Dedifferentiated amniotic fluid mesenchymal stem cell (primary cell): ENCODE measurements at regions not wholly inside any gene's neighbourhood (a gene's known extent, or its start where the extent isn't known, plus 50 kb on each side); places are given as distances from the start of the nearest gene placed in this dataset.
A peak's percentile ranks its signal among the peaks of the same experiment; 100 is the strongest.

Experiments
- DNase-seq: peaks from one replicate; pipeline ENCODE4 v3.0.0-alpha.2; 2016; ENCODE audit errors: extremely low spot score

DNA sequence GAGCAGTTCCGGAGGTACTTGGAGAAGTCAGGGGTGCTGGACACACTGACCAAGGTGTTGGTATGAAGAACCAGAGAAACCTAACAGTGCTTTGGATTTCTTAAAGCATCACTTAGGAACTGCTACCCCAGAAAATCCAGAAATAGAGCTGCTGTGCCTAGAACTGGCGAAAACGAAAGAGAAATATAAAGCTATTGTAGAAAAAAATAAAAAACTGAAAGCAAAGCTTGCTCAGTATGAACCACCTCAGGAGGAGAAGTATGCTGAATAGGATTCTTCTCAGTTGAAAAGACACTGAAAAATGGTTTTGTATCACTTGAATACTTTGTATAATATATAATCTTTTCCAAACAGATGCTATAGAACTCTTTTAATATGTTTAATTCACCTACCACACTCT lies 106.3 kb upstream of the PMFBP1 start:
- DNase-seq = no peak

DNA sequence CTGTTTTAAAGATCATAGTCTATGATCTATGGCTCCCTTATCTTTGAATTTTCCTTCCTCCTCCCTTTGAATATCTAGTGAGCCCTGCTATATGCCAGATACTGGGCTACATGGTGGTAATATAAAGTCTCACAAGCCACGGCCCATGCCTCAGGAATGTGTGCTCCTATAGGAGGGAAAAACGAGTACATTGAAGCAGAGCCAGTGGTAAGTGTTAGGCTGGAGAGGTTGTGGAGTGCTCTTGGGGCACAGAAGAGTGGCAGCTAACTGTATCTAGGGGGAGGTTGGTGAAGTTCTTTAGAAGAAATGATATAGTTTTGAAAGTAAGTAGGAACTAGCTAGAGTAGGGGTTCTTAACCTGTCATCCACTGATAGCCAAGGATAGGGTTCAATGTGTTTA lies 105.8 kb upstream of the PMFBP1 start:
- DNase-seq = no peak

- no peak for DNase-seq
Measured at GRCh38 chr16:72271699-72272240, 99.8 kb upstream of the PMFBP1 start.

GRCh38 chr16:72270531-72270930 lies 98.6 kb upstream of the PMFBP1 start:
- no peak for DNase-seq

GRCh38 chr16:72266836-72267235 lies 94.9 kb upstream of the PMFBP1 start:
- no peak for DNase-seq

- no peak for DNase-seq
Measured at GRCh38 chr16:72264771-72265170, 92.8 kb upstream of the PMFBP1 start.

DNA sequence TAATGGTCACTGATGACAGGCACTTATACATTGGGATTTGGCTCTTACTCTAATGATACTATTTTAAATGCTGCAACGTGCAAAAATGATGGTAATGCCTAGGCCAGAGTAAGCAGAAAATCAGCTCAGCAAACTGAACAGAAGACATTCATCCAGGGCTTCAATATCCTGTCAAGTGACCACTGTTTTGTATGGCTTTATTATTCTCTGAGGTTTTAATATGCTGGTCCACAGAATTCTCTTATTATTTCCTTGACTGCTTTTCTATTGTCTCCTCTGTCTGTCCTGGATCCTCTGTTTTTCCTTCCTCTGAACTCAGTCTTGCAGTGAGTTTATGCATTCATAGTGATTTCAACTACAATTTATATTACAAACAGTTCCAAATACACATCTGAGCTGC lies 90.8 kb upstream of the PMFBP1 start:
- no peak for DNase-seq

- no peak for DNase-seq
Measured at GRCh38 chr16:72261127-72261526, 89.2 kb upstream of the PMFBP1 start.

GRCh38 chr16:72256398-72257066 lies 84.6 kb upstream of the PMFBP1 start:
- peak; percentile 42 for DNase-seq

DNA sequence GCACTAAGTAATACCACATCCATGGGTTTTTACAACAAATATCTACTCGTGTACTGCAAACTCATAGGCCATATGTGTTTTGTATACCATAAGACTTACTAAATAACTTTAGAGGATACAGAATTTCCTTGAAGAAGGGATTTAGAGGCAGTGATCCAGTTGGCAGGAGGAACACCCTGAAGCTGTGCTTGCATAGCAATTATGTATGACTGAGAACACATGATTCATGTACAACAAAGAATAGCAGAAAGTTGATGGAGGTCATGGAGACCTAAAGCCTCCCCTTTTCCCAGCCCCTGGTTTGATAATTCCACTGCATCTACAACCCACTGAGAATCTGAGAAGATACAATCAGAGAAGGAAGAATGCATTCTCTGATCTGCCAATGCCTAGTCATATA lies 83.8 kb upstream of the PMFBP1 start:
- no peak for DNase-seq

- DNase-seq = no peak
Measured at GRCh38 chr16:72247821-72248253, 75.9 kb upstream of the PMFBP1 start.

GRCh38 chr16:72246423-72246822 lies 74.5 kb upstream of the PMFBP1 start:
- DNase-seq = no peak

- DNase-seq = no peak
Measured at GRCh38 chr16:72244853-72245252, 72.9 kb upstream of the PMFBP1 start.

GRCh38 chr16:72243621-72244020 lies 71.7 kb upstream of the PMFBP1 start:
- DNase-seq = no peak

DNA sequence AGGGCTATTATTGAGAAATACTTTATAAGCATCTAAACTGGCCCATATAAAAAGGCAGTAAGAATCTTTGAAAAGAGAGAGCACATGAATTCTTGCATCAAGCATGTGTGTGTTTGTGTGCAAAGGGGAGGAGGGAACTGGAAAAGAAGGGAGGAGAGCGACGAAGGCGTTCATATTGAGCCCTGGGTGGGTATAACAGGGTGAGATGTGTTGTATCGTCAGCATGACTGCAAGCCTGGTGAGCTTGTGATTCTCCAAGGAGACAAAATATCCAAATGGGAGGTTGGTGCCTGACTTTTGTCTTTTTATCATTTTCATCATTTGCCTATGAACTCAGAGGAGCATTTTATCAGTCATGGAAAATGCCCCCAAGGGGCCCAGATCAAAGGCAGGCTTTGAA lies 70.8 kb upstream of the PMFBP1 start:
- DNase-seq = no peak

GRCh38 chr16:72241930-72242329 lies 70.0 kb upstream of the PMFBP1 start:
- DNase-seq = peak; percentile 64

- no peak for DNase-seq
Measured at GRCh38 chr16:72241008-72241407, 69.1 kb upstream of the PMFBP1 start.

DNA sequence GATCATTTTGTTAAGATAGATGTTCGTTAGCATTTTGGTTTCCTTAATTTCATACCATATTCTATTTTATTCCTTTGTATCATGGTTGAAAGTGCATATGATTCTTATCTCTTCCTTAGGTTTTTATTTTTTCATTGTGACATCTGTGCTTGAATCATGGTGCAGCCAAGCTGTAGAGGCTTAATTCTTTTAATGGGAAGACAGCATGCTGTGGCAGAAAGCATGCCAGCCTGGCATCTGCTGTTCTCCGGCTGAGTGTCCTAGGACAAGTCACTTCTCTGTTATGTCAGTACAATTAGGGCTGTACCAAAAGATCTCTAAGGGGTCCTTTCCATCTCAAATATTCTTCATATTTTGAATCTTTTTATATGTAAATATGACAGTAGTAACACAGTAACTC lies 68.5 kb upstream of the PMFBP1 start:
- DNase-seq = no peak

- DNase-seq = no peak
Measured at GRCh38 chr16:72236866-72237265, 64.9 kb upstream of the PMFBP1 start.

DNA sequence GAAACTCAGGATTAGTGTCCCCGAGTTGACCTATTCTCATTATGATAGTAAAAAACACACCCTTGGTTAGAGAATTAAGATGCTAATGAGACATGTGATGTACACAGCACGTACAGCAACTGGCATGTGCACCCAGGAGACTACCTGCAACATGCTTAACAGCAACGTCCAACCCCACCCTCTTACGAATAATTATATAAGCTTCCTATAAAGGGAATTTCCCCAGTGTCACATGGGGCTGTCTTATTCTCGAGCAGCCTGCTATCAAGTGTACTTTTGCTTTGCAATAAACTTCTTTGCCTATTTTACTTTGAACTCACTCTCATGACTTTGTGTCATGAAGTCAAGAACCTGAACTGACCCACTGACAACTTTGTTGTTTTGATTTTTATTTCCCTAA lies 62.4 kb upstream of the PMFBP1 start:
- DNase-seq = no peak

GRCh38 chr16:72228014-72228413 lies 56.1 kb upstream of the PMFBP1 start:
- no peak for DNase-seq

GRCh38 chr16:72226136-72226535 lies 54.2 kb upstream of the PMFBP1 start:
- no peak for DNase-seq

DNA sequence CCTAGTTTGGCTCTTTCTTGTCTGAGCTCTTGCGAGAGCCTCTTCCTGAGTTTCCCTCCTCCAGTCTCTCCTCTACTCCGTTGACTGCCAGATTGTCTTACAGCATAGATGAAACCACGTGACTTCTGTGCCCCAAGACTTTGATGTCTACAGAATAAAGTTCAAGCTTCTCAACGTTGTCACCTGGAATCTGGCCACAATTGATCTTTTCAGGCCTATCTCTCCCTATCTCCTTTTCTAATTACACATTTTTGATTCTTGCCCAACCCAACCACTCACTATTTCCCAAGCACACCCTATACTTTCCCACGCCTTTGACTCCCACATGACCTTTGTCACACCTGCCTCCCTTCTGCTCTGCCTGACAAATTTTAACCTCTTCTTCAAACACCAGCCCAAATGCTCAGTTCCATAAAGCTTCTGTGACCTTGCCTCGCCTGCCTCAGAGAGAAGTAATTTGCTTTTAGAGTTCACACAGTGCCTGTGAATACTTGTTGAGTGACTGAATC lies 52.4 kb upstream of the PMFBP1 start:
- DNase-seq = no peak

GRCh38 chr16:72222503-72222902 lies 50.5 kb upstream of the PMFBP1 start:
- no peak for DNase-seq
